ENCODE measurements at regions not wholly inside any gene's neighbourhood (a gene's known extent, or its start where the extent isn't known, plus 50 kb on each side); places are given as distances from the start of the nearest gene placed in this dataset.
"Not testable (repeated sequence)": the region's sequence is repeated elsewhere in the genome, so short reads cannot be mapped to it uniquely, and the experiment has no call there.

DNA sequence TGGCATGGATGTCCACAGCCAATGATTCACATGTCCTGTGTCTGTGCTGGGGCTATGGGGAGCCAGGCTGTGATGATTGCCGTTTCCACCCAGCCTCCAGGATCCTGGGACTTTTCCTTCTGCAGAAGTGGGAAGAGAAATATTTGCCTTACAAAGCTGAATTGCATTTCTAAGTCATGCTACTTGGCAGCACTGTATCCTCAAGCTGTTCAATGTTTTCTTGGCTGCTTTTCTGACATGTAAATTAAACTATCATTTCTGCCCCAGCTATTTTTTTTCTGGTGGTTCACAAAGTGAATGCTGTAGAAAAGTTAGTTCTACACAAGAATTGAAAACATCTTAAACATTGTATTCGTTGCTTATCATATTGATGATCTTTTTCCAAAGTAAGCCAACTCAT, 51.9 kb upstream of the TCERG1L start:
- Histone ChIP-seq H3K36me3 (no peaks in the 10 kb centered on the region), H3K27me3 (no peaks in the 10 kb centered on the region), H3K4me1 (no peaks in the 10 kb centered on the region), H3K4me3 (ENCODE audit: low read depth, low read length) (no peak overlapping the region), H3K9me3 (no peaks in the 10 kb centered on the region)
- DNase-seq, result no peak
- TF ChIP-seq, protein P1, sequence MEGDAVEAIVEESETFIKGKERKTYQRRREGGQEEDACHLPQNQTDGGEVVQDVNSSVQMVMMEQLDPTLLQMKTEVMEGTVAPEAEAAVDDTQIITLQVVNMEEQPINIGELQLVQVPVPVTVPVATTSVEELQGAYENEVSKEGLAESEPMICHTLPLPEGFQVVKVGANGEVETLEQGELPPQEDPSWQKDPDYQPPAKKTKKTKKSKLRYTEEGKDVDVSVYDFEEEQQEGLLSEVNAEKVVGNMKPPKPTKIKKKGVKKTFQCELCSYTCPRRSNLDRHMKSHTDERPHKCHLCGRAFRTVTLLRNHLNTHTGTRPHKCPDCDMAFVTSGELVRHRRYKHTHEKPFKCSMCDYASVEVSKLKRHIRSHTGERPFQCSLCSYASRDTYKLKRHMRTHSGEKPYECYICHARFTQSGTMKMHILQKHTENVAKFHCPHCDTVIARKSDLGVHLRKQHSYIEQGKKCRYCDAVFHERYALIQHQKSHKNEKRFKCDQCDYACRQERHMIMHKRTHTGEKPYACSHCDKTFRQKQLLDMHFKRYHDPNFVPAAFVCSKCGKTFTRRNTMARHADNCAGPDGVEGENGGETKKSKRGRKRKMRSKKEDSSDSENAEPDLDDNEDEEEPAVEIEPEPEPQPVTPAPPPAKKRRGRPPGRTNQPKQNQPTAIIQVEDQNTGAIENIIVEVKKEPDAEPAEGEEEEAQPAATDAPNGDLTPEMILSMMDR (IDR thresholded peaks at IDR 0.05; ENCODE audit: low read depth, low read length), result no peak

DNA sequence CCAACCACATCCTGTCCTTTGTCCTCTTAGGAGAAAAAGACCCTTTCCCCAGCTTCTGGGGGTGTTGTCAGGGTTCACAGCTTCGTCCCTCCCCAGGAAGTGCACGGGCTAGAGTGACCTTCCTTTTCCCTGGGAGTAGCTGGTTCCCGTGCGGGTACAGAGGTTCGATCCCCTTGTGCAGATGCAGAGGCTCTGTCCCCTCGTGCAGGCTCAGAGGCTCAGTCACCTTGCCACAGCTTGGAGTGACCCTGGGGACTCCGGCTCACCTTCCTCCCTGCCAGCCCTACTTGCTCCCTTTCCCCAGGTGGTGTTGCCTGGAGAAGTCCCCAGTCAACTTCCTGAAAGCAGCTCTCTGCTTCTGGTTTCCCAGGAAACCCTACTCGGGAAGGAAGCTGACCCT, 60.0 kb upstream of the TCERG1L start:
- Histone ChIP-seq H3K36me3 (no peaks in the 10 kb centered on the region), H3K27me3 (no peaks in the 10 kb centered on the region), H3K9me3 (no peaks in the 10 kb centered on the region), H3K4me3 (ENCODE audit: low read depth, low read length) (no peak overlapping the region), H3K4me1 (no peaks in the 10 kb centered on the region)
- no peak for DNase-seq
- TF ChIP-seq, protein P1 (IDR thresholded peaks at IDR 0.05; ENCODE audit: low read depth, low read length), result no peak

- Histone ChIP-seq H3K36me3 (no peaks in the 10 kb centered on the region), H3K9me3 (no peaks in the 10 kb centered on the region), H3K4me1 (no peaks in the 10 kb centered on the region), H3K4me3 (ENCODE audit: low read depth, low read length) (no peak overlapping the region), H3K27me3 (no peaks in the 10 kb centered on the region)
- no peak for DNase-seq
- TF ChIP-seq, protein P1 (IDR thresholded peaks at IDR 0.05; ENCODE audit: low read depth, low read length), result no peak
These were observed 70.1 kb upstream of the TCERG1L start for GRCh38 chr10:131381576-131381975.

GRCh38 chr10:131385161-131385872, 73.8 kb upstream of the TCERG1L start:
- H3K27me3 ChIP-seq; DNase-seq; H3K4me1 ChIP-seq; H3K36me3 ChIP-seq; H3K9me3 ChIP-seq; H3K4me3 ChIP-seq (ENCODE audit: low read depth, low read length): not testable (repeated sequence)

DNA sequence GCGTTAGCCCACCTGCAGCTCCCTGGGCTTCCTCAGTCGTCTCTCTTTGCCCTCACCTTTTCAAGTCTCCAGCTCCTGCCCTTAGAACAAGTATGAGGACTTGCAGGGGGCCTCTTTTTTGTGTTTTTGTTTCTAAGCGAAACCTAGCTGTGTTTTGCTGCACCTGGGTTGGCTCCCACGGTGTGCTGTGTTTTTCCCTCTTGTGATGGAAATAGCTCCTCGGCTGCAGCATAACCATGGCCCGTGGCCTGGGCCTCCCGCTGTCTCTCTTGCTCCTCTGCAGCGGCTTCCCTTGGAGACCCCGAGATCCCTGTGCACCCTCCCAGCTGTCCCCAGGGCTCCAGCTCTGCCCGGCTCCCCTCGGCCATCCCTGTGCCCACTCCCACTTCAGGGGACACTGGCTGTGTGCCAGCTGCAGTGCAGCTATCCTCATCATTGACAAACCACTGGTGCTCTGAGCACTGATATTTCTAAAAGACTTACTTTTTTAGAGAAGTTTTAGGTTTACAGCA, 75.6 kb upstream of the TCERG1L start:
- TF ChIP-seq, protein P1 (IDR thresholded peaks at IDR 0.05; ENCODE audit: low read depth, low read length), result no peak
- no peaks in the 10 kb centered on the region for H3K27me3 ChIP-seq
- H3K36me3 ChIP-seq, result no peaks in the 10 kb centered on the region
- H3K9me3 ChIP-seq, result no peaks in the 10 kb centered on the region
- H3K4me1 ChIP-seq, result no peaks in the 10 kb centered on the region
- no peak overlapping the region for H3K4me3 ChIP-seq (ENCODE audit: low read depth, low read length)
- no peak for DNase-seq

- no peaks in the 10 kb centered on the region for H3K9me3 ChIP-seq
- TF ChIP-seq, protein P1 (IDR thresholded peaks at IDR 0.05; ENCODE audit: low read depth, low read length), result no peak
- no peaks in the 10 kb centered on the region for H3K36me3 ChIP-seq
- no peaks in the 10 kb centered on the region for H3K4me1 ChIP-seq
- no peak overlapping the region for H3K4me3 ChIP-seq (ENCODE audit: low read depth, low read length)
- DNase-seq, result no peak
- H3K27me3 ChIP-seq, result no peaks in the 10 kb centered on the region
These were observed 80.4 kb upstream of the TCERG1L start for GRCh38 chr10:131391936-131392335.

Data from BE2C (cell line).